ENCODE measurements at regions not wholly inside any gene's neighbourhood (a gene's known extent, or its start where the extent isn't known, plus 50 kb on each side); places are given as distances from the start of the nearest gene placed in this dataset.

DNA sequence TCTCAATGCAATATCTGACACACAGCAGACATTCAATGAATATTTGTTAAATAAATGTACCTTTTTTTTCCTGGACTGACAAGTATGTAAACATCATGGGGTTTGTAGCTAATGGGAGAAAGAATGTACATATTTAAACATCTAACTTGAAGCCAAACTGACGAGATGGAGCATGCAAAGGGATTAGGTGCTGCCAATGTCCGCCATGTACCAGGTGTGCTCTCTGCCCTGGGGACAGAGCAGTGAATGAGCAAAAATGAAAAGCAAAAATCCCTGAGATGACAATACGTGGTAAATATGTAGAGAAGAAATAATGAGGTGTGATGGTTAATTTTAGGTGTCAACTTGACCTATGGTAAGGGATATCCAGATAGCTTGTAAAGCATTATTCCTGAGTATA, 247.4 kb upstream of the CELF4 start:
- no peak for DNase-seq (ENCODE audit: low read depth, low spot score)
- Histone ChIP-seq H3K27me3 (ENCODE audit: insufficient read depth, insufficient read length) (no peaks in the 10 kb centered on the region), H3K9me3 (ENCODE audit: insufficient read depth, low read length) (peaks cover 8% of the 10 kb centered on the region; the same call in 1 of the 2 replicates), H3K9ac (ENCODE audit: insufficient read length, low read depth) (no peak overlapping the region), H3K4me3 (ENCODE audit: insufficient read length, low read depth) (no peak overlapping the region), H3K4me1 (ENCODE audit: insufficient read depth, insufficient read length) (no peaks in the 10 kb centered on the region), H3K36me3 (ENCODE audit: insufficient read depth, insufficient read length, low read length) (no peaks in the 10 kb centered on the region)
- TF ChIP-seq SUZ12 (IDR thresholded peaks at IDR 0.05; ENCODE audit: extremely low read depth, insufficient read depth, insufficient read length) = no peak
- no peak for TF ChIP-seq YY1 (IDR thresholded peaks at IDR 0.05; ENCODE audit: insufficient read depth, insufficient read length)
- no peak for TF ChIP-seq ZNF274 (IDR thresholded peaks at IDR 0.05; ENCODE audit: low read depth, low read length)

DNA sequence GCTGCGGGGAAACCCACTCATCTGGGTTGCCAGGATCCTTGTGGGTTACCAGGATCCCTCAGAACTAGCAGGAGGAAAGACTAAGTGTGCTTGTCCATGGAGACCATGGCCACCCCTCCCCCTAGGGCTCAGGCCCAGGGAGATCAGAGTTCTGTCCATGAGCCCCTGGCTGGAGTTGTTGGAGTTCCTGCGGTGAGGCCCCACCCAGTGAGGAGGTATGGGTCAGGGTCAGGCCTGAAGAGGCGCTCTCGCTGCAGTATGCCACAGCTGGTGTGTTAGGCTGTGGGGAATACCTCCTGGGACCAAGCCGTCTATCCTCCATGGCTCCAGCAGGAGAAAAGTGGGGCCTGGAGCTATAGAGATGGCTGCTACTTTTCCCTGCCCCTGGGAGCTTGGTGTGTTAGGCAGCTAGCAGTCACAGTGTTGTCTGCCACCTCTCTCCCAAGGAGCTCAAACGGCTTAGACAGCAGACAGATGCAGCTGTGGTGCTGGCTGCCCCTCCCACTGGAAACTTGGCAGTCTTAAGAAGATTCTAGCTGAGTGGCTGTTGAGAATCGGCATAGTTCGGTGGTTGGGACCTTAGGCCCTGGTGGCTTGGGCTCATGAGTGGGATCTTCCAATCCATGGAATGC, 240.3 kb upstream of the CELF4 start:
- H3K36me3 ChIP-seq (ENCODE audit: insufficient read depth, insufficient read length, low read length) = no peaks in the 10 kb centered on the region
- no peak overlapping the region for H3K4me3 ChIP-seq (ENCODE audit: insufficient read length, low read depth)
- H3K9me3 ChIP-seq (ENCODE audit: insufficient read depth, low read length) = no peaks in the 10 kb centered on the region
- no peaks in the 10 kb centered on the region for H3K4me1 ChIP-seq (ENCODE audit: insufficient read depth, insufficient read length)
- H3K9ac ChIP-seq (ENCODE audit: insufficient read length, low read depth) = no peak overlapping the region
- no peak for DNase-seq (ENCODE audit: low read depth, low spot score)
- H3K27me3 ChIP-seq (ENCODE audit: insufficient read depth, insufficient read length) = no peaks in the 10 kb centered on the region
- TF ChIP-seq YY1 (IDR thresholded peaks at IDR 0.05; ENCODE audit: insufficient read depth, insufficient read length) = no peak

GRCh38 chr18:37796823-37797349, 231.3 kb upstream of the CELF4 start:
- no peaks in the 10 kb centered on the region for H3K9me3 ChIP-seq (ENCODE audit: insufficient read depth, low read length)
- no peaks in the 10 kb centered on the region for H3K27me3 ChIP-seq (ENCODE audit: insufficient read depth, insufficient read length)
- H3K4me1 ChIP-seq (ENCODE audit: insufficient read depth, insufficient read length) = no peaks in the 10 kb centered on the region
- no peaks in the 10 kb centered on the region for H3K36me3 ChIP-seq (ENCODE audit: insufficient read depth, insufficient read length, low read length)
- no peak overlapping the region for H3K4me3 ChIP-seq (ENCODE audit: insufficient read length, low read depth)
- no peak for DNase-seq (ENCODE audit: low read depth, low spot score)
- H3K9ac ChIP-seq (ENCODE audit: insufficient read length, low read depth) = no peak overlapping the region
- TF ChIP-seq SUZ12 (IDR thresholded peaks at IDR 0.05; ENCODE audit: extremely low read depth, insufficient read depth, insufficient read length) (no peak), YY1 (IDR thresholded peaks at IDR 0.05; ENCODE audit: insufficient read depth, insufficient read length) (no peak)

GRCh38 chr18:37787452-37787851, 221.9 kb upstream of the CELF4 start:
- no peaks in the 10 kb centered on the region for H3K9me3 ChIP-seq (ENCODE audit: insufficient read depth, low read length)
- DNase-seq (ENCODE audit: low read depth, low spot score) = no peak
- no peaks in the 10 kb centered on the region for H3K27me3 ChIP-seq (ENCODE audit: insufficient read depth, insufficient read length)
- H3K9ac ChIP-seq (ENCODE audit: insufficient read length, low read depth) = no peak overlapping the region
- H3K4me1 ChIP-seq (ENCODE audit: insufficient read depth, insufficient read length) = no peaks in the 10 kb centered on the region
- TF ChIP-seq ZNF274 (IDR thresholded peaks at IDR 0.05; ENCODE audit: low read depth, low read length) = no peak
- TF ChIP-seq SUZ12 (IDR thresholded peaks at IDR 0.05; ENCODE audit: extremely low read depth, insufficient read depth, insufficient read length) = no peak
- TF ChIP-seq YY1 (IDR thresholded peaks at IDR 0.05; ENCODE audit: insufficient read depth, insufficient read length) = no peak
- no peak overlapping the region for H3K4me3 ChIP-seq (ENCODE audit: insufficient read length, low read depth)
- no peaks in the 10 kb centered on the region for H3K36me3 ChIP-seq (ENCODE audit: insufficient read depth, insufficient read length, low read length)

- no peak overlapping the region for H3K9ac ChIP-seq (ENCODE audit: insufficient read length, low read depth)
- H3K36me3 ChIP-seq (ENCODE audit: insufficient read depth, insufficient read length, low read length) = no peaks in the 10 kb centered on the region
- H3K4me1 ChIP-seq (ENCODE audit: insufficient read depth, insufficient read length) = no peaks in the 10 kb centered on the region
- DNase-seq (ENCODE audit: low read depth, low spot score) = no peak
- no peaks in the 10 kb centered on the region for H3K9me3 ChIP-seq (ENCODE audit: insufficient read depth, low read length)
- no peaks in the 10 kb centered on the region for H3K27me3 ChIP-seq (ENCODE audit: insufficient read depth, insufficient read length)
- no peak overlapping the region for H3K4me3 ChIP-seq (ENCODE audit: insufficient read length, low read depth)
- no peak for TF ChIP-seq ZNF274 (IDR thresholded peaks at IDR 0.05; ENCODE audit: low read depth, low read length)
- TF ChIP-seq SUZ12 (IDR thresholded peaks at IDR 0.05; ENCODE audit: extremely low read depth, insufficient read depth, insufficient read length) = no peak
- no peak for TF ChIP-seq YY1 (IDR thresholded peaks at IDR 0.05; ENCODE audit: insufficient read depth, insufficient read length)
These were observed 218.2 kb upstream of the CELF4 start for GRCh38 chr18:37783771-37784170.

DNA sequence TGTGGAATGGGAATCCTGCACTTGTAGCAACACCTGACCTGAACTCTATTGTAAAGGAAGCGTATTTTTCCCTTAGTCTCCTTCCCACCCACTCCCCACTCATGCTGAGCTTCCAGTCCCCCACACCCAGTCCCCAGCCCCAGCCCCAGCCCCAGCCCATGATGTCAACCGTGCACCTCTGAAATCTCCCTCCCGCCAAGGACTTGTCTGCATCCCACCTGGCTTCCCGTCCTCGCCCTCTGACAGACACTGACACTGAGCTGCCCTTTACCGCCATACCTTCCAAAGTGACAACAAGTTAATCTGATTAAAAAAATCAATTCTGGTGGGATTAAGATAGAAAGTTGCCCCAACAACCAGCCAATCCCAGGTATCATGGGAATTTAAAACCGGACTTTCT, 213.6 kb upstream of the CELF4 start:
- TF ChIP-seq ZNF274 (IDR thresholded peaks at IDR 0.05; ENCODE audit: low read depth, low read length) (no peak), YY1 (IDR thresholded peaks at IDR 0.05; ENCODE audit: insufficient read depth, insufficient read length) (no peak), SUZ12 (IDR thresholded peaks at IDR 0.05; ENCODE audit: extremely low read depth, insufficient read depth, insufficient read length) (no peak)

DNA sequence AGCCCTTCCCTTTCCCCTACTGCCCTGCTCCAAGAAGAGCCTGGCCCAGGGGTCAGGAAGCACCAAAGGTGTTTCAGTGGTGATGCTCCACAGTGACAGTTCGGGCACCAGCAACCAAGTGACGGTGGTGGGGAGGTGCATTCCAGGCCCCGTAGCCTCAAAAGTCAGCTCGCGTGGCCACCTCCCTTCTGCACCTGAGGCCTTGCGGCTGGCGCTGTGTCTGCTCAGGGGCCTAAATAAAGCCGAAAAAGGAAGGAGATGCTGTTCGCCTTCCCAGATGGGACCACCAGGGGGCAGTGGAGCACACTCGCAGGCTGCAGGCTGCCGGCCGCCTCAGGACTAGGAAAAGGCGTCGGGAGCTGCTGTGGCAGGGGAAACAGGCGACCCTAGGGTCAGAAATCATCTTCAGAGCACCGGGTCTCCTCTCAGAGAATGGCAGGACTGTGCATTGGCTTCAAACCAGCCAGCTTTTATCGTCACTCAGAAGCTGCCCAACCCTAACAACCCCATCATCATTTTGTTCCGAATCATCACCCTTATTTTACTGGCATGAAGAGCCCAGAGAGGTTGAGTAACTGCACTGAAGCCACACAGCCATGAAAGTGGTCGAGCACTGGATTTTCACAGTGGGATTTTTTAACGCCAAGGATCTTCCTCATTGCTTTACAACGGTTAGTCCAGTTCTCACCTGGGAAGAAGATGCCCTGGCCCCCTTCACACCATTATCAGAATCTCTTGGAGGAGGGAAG, 213.0 kb upstream of the CELF4 start:
- Histone ChIP-seq H3K4me1 (ENCODE audit: insufficient read depth, insufficient read length) (no peaks in the 10 kb centered on the region), H3K36me3 (ENCODE audit: insufficient read depth, insufficient read length, low read length) (no peaks in the 10 kb centered on the region), H3K9ac (ENCODE audit: insufficient read length, low read depth) (no peak overlapping the region), H3K4me3 (ENCODE audit: insufficient read length, low read depth) (no peak overlapping the region), H3K9me3 (ENCODE audit: insufficient read depth, low read length) (no peaks in the 10 kb centered on the region), H3K27me3 (ENCODE audit: insufficient read depth, insufficient read length) (no peaks in the 10 kb centered on the region)
- TF ChIP-seq ZNF274 (IDR thresholded peaks at IDR 0.05; ENCODE audit: low read depth, low read length) = no peak
- no peak for TF ChIP-seq YY1 (IDR thresholded peaks at IDR 0.05; ENCODE audit: insufficient read depth, insufficient read length)
- TF ChIP-seq SUZ12 (IDR thresholded peaks at IDR 0.05; ENCODE audit: extremely low read depth, insufficient read depth, insufficient read length) = no peak
- DNase-seq (ENCODE audit: low read depth, low spot score) = peak; percentile 69

More for the DNA sequence above, 213.6 kb upstream of the CELF4 start:
- Histone ChIP-seq H3K27me3 (ENCODE audit: insufficient read depth, insufficient read length) (no peaks in the 10 kb centered on the region), H3K4me1 (ENCODE audit: insufficient read depth, insufficient read length) (no peaks in the 10 kb centered on the region), H3K9me3 (ENCODE audit: insufficient read depth, low read length) (no peaks in the 10 kb centered on the region), H3K9ac (ENCODE audit: insufficient read length, low read depth) (no peak overlapping the region), H3K4me3 (ENCODE audit: insufficient read length, low read depth) (no peak overlapping the region), H3K36me3 (ENCODE audit: insufficient read depth, insufficient read length, low read length) (no peaks in the 10 kb centered on the region)
- DNase-seq (ENCODE audit: low read depth, low spot score) = no peak

Measured in NT2/D1 (cell line).